SK-N-SH treated with all-trans-retinoic acid at 6 μM for 48 hours (cell line): ENCODE measurements at regions not wholly inside any gene's neighbourhood (a gene's known extent, or its start where the extent isn't known, plus 50 kb on each side); places are given as distances from the start of the nearest gene placed in this dataset.

Source experiments
- GLIS3 ChIP-seq: fragments of 250-450 bp; sonication (Bioruptor Pico); IDR thresholded peaks from 2 replicates; pipeline ENCODE4 v1.5.0; 2020; ENCODE audit warnings: mild to moderate bottlenecking, moderate library complexity
- PPARA ChIP-seq: fragments of 250-450 bp; sonication (Bioruptor Pico); IDR thresholded peaks from 2 replicates; pipeline ENCODE4 v1.5.0; 2020; ENCODE audit warnings: mild to moderate bottlenecking, borderline replicate concordance
- ZNF70 ChIP-seq: fragments of 450-650 bp; formaldehyde crosslinking; IDR thresholded peaks from 2 replicates; pipeline ENCODE4 v1.5.0; 2020; ENCODE audit warnings: mild to moderate bottlenecking, moderate library complexity
- TF ChIP-seq, protein P1 (sequence below): fragments of 250-450 bp; sonication (Bioruptor Pico); IDR thresholded peaks from 2 replicates; pipeline ENCODE4 v1.5.1; 2020; ENCODE audit warnings: low read depth, mild to moderate bottlenecking, moderate library complexity

DNA sequence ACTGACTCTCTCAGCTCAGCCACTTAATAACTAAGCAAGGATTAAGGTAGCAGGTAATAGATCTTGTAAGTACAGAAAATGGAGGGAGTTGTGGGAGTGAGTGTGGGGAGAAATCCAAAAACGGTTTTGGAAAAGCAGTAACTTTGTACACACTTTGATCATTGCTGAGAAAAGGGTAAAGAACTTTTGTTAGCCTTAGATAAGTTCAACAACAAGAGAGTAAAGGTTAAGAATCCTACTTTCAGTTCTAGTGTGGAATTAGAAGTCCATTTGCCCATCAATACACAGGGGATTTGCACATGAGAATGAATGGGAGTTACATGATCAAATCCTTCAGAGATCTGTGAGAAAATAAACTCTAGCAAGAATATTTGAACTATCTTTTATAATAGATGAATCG, 528.7 kb downstream of the SOX2 start:
- TF ChIP-seq PPARA (CRISPR knock-in tag), result no peak
- TF ChIP-seq GLIS3 (CRISPR knock-in tag), result no peak
- no peak for TF ChIP-seq ZNF70 (CRISPR knock-in tag)
- TF ChIP-seq, protein P1, sequence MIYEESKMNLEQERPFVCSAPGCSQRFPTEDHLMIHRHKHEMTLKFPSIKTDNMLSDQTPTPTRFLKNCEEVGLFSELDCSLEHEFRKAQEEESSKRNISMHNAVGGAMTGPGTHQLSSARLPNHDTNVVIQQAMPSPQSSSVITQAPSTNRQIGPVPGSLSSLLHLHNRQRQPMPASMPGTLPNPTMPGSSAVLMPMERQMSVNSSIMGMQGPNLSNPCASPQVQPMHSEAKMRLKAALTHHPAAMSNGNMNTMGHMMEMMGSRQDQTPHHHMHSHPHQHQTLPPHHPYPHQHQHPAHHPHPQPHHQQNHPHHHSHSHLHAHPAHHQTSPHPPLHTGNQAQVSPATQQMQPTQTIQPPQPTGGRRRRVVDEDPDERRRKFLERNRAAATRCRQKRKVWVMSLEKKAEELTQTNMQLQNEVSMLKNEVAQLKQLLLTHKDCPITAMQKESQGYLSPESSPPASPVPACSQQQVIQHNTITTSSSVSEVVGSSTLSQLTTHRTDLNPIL (CRISPR knock-in tag), result no peak
